Activated CD8-positive, alpha-beta T cell treated with anti-CD3 and anti-CD28 coated beads for 36 hours (primary cell): ENCODE measurements at regions not wholly inside any gene's neighbourhood (a gene's known extent, or its start where the extent isn't known, plus 50 kb on each side); places are given as distances from the start of the nearest gene placed in this dataset.

Source experiments
- ATAC-seq: fragments of 200-7000 bp; cut with Tn5 transposase; one replicate; pipeline ENCODE4 v1.10.0; 2021; ENCODE audit warnings: mild to moderate bottlenecking, moderate library complexity
- CTCF ChIA-PET: fragments of 350-600 bp; sonication (Branson Sonifier 250); formaldehyde crosslinking; loops from one replicate; lab custom pipeline; 2021; ENCODE audit warnings: antibody characterized with exemption; lab: Charles Lee
- POLR2A ChIA-PET: fragments of 350-600 bp; sonication (Branson Sonifier 250); formaldehyde crosslinking; loops from one replicate; lab custom pipeline; 2021; ENCODE audit warnings: antibody characterized with exemption; lab: Charles Lee
- DNase-seq: peaks from one replicate; pipeline ENCODE4 v3.0.0-alpha.2; 2020
- H3K27ac Mint-ChIP-seq: one replicate; pipeline ENCODE4 v1.8.0; 2021; ENCODE audit warnings: mild to moderate bottlenecking, mixed read lengths
- H3K27me3 Mint-ChIP-seq: one replicate; pipeline ENCODE4 v1.8.0; 2021; ENCODE audit warnings: mixed read lengths
- H3K36me3 Mint-ChIP-seq: one replicate; pipeline ENCODE4 v1.8.0; 2021; ENCODE audit warnings: low read depth, mixed read lengths
- H3K4me1 Mint-ChIP-seq: one replicate; pipeline ENCODE4 v1.8.0; 2021; ENCODE audit warnings: low read depth, mixed read lengths
- H3K4me3 Mint-ChIP-seq: one replicate; pipeline ENCODE4 v1.8.0; 2021; ENCODE audit warnings: mild to moderate bottlenecking, moderate library complexity, mixed read lengths
- H3K9me3 Mint-ChIP-seq: one replicate; pipeline ENCODE4 v1.8.0; 2021; ENCODE audit warnings: mixed read lengths
- intact Hi-C: fragments of 100-400 bp; cut with micrococcal nuclease; formaldehyde crosslinking; loops from one replicate; pipeline ENCODE4 v1.10.0; 2022
- TF ChIP-seq, protein P1 (sequence below): fragments of 200-600 bp; IDR thresholded peaks from one replicate; pipeline ENCODE4 v1.8.0; 2022; ENCODE audit warnings: antibody characterized with exemption, mild to moderate bottlenecking

DNA sequence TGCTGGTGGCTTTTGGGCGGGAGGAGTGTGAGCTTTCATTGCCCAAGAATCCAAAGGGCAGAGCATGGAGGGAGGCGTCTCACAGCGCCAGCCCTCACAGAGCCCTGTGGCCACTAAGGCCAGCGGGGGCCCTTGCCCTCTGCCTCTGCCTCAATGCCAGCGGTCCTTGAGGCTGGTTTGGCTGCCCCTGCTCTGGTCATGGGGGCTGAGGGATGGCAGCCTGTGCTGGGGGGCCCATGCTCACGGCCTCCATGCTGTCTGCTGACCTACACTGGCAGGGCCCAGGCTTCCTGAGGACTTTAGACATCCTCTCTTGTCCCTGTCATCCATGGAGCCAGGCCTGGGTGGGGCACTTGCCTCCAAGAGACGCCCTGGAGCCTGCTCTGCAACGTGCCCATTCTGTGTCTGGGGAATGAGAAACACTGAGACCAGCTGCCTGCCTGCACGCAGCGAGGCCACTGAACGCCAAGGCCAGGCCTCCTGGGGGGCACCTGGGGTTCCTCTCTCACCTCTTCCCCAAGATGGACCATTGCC is 143.4 kb downstream of the KIF26A start:
- no peak for ATAC-seq
- no peak overlapping the region for H3K27ac Mint-ChIP-seq
- POLR2A ChIA-PET: no interaction called here
- CTCF ChIA-PET: no interaction called here
- no peaks in the 10 kb centered on the region for H3K4me1 Mint-ChIP-seq
- no peak overlapping the region for H3K4me3 Mint-ChIP-seq
- no peaks in the 10 kb centered on the region for H3K9me3 Mint-ChIP-seq
- intact Hi-C loops: no loop called here
- no peak for DNase-seq
- H3K36me3 Mint-ChIP-seq: no peaks in the 10 kb centered on the region
- H3K27me3 Mint-ChIP-seq: peaks cover 6% of the 10 kb centered on the region
- TF ChIP-seq, protein P1, sequence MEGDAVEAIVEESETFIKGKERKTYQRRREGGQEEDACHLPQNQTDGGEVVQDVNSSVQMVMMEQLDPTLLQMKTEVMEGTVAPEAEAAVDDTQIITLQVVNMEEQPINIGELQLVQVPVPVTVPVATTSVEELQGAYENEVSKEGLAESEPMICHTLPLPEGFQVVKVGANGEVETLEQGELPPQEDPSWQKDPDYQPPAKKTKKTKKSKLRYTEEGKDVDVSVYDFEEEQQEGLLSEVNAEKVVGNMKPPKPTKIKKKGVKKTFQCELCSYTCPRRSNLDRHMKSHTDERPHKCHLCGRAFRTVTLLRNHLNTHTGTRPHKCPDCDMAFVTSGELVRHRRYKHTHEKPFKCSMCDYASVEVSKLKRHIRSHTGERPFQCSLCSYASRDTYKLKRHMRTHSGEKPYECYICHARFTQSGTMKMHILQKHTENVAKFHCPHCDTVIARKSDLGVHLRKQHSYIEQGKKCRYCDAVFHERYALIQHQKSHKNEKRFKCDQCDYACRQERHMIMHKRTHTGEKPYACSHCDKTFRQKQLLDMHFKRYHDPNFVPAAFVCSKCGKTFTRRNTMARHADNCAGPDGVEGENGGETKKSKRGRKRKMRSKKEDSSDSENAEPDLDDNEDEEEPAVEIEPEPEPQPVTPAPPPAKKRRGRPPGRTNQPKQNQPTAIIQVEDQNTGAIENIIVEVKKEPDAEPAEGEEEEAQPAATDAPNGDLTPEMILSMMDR: no peak

DNA sequence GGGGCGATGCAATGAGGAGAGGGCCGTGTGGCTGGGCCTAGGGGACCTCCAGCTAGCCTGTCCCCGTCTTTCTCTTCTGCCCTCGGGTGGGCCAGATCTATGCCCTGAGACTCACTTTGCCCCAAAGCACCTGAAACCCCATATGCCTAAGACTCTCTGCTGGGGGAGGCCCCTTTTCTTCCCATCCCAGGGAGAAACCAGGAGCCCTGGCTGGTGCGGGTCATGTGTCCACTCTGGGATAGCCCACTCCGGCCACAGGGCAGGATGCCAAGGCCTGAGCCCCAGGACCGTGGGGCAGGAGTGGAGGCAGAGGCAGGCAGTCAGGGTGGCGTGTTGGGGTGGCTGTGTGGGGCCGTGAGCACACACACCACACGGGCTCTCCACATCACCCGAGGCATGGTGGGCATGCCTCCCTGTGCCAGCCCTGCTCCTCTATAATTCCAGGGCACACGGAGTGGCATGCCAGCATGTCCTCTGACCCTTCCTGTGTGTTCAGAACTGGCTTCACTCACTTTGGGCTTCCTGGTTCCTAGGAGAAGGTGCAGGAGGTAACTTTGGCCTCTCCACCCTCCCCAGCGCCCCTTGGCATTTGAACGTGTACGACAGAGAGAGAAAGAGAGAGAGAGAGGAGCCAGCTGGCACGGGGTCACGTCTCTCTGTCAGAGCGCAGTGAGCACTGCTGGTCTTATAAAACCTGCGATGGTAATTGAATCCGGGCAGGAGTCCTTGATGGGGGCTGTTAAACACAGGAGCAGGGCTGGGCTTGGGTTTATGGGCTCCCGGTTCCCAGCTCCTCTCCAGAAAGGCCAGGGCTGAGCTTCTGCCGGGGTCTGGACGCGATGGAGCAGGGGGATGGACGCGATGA is 144.2 kb downstream of the KIF26A start:
- DNase-seq (no peak), ATAC-seq (no peak)
- Mint-ChIP-seq H3K4me1 (no peaks in the 10 kb centered on the region), H3K27me3 (peaks cover 5% of the 10 kb centered on the region), H3K9me3 (no peaks in the 10 kb centered on the region), H3K4me3 (no peak overlapping the region), H3K36me3 (no peaks in the 10 kb centered on the region), H3K27ac (no peak overlapping the region)
- CTCF ChIA-PET: no interaction called here
- POLR2A ChIA-PET: no interaction called here
- TF ChIP-seq, protein P1: no peak
- intact Hi-C loops: no loop called here

DNA sequence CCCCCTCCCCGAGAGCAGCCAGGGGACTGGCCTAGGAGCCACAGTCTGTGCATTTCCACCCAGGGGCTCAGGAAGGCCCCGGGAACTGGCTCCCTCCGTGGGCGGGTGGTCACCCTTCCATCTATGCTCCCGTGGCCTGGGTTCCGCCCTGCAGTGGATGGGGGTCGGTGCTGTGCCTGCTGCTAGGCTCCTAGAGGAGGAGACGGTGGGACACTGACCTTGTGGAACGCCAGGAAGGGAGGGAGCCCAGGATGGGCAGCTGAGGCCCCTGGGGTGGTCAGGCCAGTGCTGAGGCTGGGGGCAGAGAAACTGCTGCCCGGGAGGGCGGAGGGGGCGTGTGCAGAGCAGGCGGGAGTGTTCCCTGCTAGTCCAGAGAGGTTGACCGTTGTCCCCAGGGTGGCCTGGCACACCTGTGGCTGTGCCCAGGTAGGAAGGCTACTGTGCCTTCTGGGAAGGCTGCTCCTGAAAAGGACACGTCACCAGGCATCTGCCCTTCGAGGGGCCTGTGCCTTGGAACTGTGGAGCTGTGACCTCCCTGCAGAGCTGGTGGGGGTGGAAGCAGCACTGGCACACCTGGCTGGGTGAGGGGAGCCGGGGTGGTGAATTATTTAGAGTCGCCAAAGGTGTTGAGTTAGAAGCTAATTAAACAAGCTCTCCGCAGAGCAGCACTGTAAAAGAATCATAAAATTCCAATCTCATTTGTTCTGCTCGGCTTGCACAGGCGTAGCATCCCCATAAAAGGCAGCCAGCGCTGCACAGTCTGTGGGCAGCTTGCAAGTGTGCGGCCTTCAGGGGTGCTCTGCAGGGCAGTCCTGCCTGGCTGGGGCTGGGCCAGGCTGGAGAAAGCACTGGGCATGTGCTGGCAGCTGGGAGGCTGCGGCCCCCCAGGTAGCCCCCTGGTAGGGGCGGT is 145.1 kb downstream of the KIF26A start:
- no peaks in the 10 kb centered on the region for H3K36me3 Mint-ChIP-seq
- no peaks in the 10 kb centered on the region for H3K9me3 Mint-ChIP-seq
- H3K27ac Mint-ChIP-seq: no peak overlapping the region
- ATAC-seq (no peak), DNase-seq (no peak)
- TF ChIP-seq, protein P1: no peak
- ChIA-PET POLR2A (no interaction called here), CTCF (no interaction called here)
- no peaks in the 10 kb centered on the region for H3K4me1 Mint-ChIP-seq
- intact Hi-C loops: no loop called here
- peaks cover 1% of the 10 kb centered on the region for H3K27me3 Mint-ChIP-seq
- no peak overlapping the region for H3K4me3 Mint-ChIP-seq

DNA sequence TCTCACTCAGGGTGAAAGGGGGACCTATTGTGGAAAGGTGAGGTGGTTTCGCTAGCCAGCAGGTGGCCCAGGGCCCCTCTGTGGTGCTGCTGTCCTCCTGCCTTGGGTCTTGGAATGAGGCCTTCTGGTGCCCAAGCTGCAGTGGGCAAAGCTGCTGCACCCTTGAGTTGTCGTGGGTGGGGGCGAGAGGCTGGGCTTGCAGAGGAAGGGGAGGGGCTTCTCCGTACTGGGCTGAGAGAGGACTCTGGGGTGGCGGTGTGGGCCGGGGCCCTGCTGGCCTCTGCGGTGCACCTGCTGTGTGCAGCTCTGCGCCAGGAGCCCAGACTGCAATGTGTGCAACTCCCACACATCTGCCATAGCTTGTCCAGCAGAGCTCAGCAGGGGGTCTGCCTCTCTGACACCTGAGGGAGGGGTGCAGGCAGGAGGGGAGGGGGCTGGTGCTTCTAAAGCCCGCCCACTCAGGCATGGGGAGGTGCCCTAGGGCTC is 145.8 kb downstream of the KIF26A start:
- H3K27me3 Mint-ChIP-seq: no peaks in the 10 kb centered on the region
- H3K4me1 Mint-ChIP-seq: no peaks in the 10 kb centered on the region
- POLR2A ChIA-PET: no interaction called here
- intact Hi-C loops: no loop called here
- H3K4me3 Mint-ChIP-seq: no peak overlapping the region
- H3K27ac Mint-ChIP-seq: no peak overlapping the region
- H3K36me3 Mint-ChIP-seq: no peaks in the 10 kb centered on the region
- DNase-seq (no peak), ATAC-seq (no peak)
- CTCF ChIA-PET: interaction anchor here (0.7 kb wide), 1 partner anchor 9 kb away, joined by 3 read pairs; no protein-coding TSS in a partner anchor
- TF ChIP-seq, protein P1: no peak
- peaks cover 7% of the 10 kb centered on the region for H3K9me3 Mint-ChIP-seq
